NCI-H1105 (cell line): ENCODE measurements at regions not wholly inside any gene's neighbourhood (a gene's known extent, or its start where the extent isn't known, plus 50 kb on each side); places are given as distances from the start of the nearest gene placed in this dataset.
"Not testable (repeated sequence)": the region's sequence is repeated elsewhere in the genome, so short reads cannot be mapped to it uniquely, and the experiment has no call there.

Experiments
- DNase-seq: peaks from one replicate; lab custom pipeline; 2025; lab: John Stamatoyannopoulos, UW

DNA sequence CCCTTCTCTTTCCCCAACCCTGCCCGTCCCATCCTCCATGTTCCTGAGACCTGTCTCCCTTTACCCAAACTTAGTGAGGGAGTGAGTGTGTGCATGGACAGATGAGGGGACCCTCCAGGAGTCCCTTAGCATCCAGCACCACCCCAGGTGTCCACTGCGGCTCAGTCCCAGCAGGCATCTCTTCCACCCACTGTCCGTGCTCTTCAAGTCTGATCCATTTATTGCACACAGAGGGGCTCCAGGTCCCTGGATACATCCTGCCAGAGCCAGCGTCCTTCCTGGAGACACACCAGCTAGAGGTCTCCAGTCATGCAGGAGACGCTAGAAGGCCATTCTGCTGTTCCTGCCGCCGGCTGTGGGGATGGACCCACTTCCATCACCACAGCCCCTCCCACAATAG lies 239.2 kb downstream of the ADGRD1 start:
- DNase-seq, result no peak

DNA sequence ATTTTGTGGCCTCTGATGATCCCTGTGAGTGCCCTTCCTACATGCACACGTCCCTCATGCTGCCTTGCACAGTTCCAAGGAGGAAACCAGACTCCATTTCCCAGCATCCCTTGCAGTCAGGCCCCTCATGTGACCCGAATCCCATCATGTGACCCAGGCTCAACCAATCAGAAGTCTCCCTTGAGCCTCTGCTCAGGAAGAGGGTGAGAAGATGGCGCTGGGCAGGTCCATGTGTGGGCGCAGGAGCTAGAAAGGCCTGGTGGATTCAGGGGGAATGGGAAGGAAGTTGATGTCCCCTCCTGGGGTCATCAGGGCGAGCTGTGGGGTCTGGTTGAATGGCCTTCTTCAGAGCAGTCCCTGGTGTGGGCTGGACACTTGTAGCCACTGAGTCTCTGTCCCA lies 240.5 kb downstream of the ADGRD1 start:
- no peak for DNase-seq

DNA sequence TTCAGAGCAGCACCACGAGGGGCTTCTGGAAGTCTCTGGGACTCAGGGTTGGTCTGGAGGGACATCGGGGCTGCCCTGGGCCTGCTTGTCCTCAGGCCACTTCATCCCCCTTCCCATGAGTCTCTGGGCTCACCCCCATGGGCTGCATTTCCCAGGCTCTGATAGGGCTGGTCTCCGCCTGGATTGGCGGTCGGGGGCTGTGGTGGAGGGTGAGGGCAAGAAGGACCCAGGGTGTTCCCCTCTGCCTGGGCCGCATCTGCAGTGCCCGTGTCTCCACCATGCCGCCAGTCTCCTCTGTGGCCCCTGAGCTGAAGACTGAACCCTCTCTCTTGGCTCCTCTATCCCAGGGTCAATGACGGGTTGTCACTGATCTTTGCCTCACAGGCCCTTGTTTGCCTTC lies 242.1 kb downstream of the ADGRD1 start:
- no peak for DNase-seq

DNA sequence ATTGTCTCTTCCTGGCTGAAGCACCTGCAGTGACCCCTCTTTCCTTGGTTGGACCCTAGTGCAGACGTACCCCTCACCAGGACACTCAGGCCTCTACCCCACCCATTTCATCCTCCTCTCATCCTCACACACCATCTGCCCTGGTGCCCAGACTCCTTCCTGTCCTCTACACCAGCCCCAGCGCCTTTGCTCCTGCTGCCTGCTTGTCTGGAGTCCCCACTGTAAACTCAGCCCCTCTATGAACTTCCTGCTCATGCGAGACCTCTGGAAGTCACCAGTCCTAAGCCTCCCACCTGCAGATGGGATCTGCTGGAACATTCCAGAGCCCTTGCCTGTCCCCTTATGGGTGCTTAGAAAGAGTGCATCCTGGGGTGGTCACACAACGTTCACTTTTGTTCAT lies 242.5 kb downstream of the ADGRD1 start:
- DNase-seq, result no peak

DNA sequence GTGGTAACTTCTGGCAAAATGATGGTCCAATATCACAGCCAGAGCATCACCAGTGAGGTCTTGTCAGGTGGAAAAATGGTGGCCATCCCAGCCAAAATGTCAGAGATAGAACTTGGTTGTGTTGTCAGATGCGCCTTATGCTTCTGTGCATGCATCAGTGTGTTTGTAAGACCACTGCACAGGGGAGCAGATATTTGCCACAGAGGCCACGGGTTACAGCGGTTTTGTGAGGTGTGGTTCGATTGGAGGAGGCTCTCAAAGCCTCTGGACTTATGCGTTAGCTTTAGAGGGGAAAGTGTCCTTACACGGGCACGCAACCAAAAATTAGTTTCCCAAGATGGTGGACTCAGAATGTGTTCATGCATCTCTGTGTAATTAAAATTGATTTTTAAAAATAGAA lies 243.8 kb downstream of the ADGRD1 start:
- DNase-seq, result no peak

DNA sequence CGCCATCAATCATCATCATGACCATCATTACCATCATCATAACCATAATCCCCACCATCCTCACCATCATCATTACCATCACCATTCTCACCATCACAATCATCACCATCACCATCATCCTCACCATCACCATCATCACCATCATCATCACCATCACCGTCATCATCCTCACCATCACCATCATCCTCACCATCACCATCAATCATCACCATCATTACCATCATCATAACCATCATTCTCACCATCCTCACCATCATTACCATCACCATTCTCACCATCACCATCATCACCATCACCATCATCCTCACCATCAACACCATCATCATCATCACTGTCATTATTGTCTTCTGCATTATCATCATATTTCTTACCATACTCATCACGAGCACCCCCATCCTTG lies 245.5 kb downstream of the ADGRD1 start:
- DNase-seq, result no peak

DNA sequence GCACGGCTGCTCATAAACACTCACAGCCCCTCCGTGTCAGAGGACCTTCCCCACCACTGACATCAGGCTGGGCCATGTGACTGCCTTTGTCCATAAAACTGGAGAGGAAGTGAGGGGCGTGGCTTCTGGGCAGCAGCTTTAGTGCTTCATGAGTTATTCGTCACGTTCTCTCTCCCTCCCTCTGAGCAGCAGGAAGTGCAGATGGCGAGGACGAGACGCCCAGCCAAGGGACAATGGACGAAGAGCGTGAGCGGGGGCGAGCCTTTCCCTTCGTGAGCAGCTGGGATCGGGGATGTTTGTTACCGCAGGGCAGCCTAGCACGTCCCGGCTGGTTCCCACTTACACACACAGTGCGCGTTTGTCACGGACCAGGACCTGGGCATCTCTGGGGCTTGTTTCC lies 248.2 kb downstream of the ADGRD1 start:
- DNase-seq, result not testable (repeated sequence)

DNA sequence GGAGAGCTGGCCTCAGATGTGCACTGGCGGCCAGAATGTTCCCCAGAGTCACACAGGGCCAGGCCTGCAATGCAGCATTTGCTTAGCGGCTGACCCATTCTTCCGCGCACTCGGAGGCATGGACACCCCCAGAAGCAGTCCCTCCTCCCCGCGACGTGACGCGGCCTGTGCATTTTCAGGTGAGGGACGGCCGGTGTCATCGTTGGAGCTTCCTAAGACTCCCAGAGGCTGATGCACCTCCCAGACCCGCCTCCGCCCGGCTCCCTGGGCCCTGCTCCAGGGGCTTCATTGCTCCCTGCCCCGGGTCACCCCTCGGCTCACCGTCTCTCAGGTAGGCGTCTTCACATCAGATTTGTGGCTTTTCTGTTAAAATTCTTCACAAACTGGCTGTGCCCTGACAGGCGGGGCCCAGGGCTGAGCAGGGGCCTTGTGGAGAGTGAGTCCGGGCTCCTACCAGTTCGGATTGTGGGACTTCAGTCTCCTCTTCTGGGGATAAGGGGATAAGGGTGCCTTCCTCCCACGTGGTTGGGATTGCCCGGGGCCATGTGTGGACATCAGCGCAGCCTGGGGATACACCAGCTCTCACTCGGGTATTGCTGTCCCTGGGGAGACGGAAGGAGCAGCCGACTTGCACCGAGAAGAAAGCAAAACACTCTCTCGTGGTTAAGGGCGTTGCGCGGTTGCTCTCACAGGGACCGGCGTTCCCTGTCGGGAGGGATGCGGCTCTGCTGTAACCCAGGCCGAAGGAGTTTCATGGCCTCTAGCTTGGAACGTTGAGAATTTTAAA lies 249.1 kb downstream of the ADGRD1 start:
- no peak for DNase-seq

DNA sequence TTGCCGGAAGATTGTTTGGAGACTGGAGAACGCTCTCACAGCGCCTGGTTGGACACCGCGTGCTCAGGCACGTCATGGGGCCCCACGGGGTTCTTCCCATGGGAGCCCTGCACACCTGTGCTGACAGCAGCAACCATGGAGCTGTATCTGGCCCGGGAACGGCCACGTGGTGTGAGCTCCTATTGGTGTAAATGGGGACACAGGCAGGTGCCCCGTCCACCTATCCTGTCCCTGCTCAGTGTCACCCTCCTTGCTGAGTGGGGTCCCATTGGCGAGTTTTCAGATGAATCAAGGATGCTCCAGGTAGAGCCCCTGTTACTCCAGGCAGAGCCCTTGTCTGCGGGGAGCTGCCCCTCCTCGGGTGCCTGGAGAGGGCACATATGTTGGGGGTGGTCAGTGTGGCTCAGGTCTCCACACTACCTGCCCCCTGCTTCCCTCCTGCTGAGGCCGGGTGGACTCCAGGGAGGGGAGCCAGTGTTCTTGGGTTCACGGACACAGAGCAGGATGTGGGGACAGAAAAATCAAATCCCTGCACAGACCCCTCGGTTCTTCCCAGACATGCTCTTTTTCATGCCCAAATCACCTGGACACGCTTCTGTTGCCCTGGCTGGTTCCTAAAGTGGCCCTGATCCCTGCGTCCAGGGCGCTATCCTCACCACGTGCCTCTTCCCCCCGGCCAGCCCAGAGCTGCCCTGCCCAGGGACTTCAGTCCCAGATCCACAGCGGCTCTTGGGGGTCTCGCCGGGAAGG lies 250.1 kb downstream of the ADGRD1 start:
- no peak for DNase-seq

DNA sequence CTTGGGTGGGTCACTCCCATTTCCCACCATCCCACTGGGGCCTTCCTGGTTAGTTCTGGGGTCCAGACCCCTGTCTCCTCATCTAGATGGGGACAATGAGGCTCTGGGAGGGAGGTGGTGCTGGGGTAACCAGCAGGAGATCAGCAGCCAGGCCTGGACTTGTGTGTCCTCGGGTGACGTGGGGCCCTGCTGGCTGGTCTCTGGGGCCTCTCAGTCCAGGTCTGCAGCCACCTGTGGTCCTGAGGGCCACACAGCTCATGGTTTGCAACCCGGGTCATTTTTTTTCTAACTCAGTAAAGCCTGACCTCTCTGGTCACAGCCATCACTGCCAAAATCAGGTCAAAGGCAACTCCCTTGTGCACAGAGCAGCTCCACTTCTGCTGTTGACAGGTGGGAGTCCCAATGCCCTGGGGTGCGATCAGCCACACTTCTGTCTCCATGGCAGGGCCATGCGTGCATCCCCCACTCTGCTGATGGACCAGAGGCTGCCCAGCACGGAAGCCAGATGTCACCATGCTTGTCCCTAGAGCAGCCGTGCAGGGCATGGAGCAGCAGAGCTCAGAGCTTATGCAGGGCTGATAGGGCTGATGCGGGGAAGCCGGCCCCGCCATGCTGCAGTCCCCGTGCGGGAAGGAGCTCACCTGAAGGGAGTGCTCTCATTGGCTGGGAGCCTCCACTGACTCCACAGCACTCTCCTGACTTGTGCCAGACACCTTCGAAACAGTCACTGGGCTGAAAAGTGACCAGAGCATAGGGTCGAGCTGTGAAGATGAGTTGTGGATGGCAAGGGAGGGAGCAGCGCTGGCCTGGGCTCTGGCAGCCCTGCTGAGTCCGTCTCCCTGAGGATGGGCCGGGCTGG lies 250.9 kb downstream of the ADGRD1 start:
- DNase-seq, result no peak

DNA sequence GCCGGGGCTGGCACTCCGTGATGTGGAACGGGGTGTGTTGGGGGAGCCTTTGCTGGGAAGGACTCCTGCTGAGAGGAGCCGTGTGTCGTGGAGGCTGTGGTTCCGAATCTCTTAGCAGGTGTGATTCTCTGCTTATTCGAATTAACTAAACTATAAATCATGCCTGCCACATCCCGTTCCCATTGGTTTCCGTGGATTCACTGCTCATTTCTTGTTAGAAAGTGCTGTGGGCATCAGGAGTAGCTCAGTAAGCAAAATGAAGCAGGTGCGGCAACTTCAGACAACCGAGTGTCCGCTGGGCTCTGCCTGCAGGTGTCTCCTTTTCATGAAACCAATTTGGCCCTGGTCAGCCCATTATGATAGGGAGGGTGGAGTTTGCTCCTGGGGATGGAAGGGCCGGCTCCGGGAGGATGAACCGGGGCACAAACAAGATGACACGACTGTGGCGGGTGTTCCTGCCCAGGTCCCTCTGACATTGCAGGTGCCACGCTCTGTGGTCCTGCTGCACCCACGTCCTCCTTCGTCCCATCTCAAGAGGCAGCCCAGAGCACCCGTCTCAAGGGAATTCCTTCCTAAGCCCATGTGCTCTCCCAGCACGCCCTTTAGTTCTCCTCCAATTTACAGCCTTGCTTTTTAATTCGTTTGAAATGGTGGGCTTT lies 251.7 kb downstream of the ADGRD1 start:
- not testable (repeated sequence) for DNase-seq

DNA sequence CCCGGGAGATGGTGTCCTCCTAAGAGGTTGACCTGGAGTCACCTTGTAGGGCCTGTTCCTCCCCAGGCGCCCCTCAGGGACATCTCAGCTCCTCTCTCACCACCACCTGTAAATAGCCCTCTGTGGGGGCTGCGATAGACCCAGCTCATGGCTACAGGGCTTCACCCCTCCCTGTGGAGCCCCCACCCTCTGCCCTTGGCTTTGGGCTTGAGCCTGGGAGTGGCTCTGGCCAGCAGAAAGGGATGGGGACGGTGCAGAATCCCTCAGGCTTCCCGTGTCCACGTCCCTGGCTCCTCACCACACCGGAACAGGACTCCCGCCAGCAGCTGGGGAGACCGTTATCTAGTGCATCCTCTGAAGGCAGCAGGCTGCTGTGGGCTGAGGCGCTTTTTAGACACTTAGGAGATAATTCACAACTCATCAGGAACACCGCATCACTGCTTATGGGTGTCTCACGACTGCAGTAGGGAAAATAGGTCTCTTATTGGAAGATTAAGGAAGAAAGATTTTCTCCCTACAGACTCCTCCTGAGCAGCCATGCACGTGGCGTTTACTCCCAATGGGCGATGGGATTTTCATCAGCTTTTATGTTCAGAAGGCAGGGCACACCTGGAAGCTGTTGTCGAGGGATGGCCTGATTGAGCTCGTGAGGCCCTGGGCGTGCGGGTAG lies 253.1 kb downstream of the ADGRD1 start:
- not testable (repeated sequence) for DNase-seq

DNA sequence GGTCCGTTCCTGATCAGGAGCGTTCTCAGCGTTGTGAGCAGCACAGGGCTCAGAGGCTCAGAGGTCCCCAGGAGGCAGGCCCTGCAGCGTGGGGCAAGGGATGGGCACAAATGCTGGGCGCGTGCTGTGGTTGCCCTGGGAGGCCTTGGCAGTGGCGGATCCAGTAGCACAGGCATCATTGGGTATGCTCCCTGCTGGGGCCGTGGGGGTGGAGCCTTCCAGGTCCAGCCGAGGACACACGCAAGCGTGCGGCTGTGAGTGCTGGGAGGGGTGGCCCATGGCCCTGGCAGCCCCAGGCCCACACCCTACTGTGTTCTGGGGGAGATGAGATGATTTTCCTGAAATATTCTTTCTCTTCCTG lies 253.6 kb downstream of the ADGRD1 start:
- DNase-seq, result not testable (repeated sequence)

DNA sequence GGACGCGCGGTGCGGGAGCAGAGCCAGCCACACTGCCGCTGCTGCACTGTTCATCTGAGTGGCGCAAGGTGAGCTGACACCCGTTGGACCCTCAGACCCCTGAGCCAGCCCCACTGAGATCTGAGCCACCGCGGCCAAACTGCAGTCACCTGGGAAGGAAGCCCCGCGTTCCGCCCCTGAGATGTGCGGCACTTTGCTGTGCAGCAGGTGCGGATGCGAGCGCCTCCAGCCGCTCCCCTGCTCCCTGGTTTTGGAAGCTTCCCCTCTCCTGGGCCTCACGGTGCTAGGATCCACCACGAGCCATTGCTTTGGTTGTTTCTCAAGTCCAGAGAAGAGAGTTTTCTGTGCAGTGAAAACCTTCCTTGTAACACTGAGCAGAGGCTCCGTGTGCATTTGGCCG lies 254.1 kb downstream of the ADGRD1 start:
- not testable (repeated sequence) for DNase-seq

DNA sequence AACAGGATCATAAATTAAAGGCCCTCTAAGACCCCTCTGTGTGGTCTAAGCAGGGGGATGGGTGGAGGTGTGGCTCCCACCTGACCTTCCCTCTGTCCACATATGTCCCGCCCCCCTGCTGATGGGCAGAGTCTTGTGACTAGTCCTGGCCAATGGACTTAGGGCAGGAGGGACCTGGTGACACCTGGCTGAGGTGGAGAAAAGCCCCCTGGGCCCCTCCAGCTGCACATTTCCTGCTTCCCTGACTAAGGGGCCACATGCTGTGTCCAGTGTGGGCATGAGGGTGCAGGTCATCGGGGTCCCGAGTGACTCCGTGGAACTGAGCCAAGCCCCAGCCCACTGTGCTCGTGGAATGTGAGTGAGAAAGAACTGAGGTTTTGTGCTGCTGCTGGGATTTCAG lies 254.7 kb downstream of the ADGRD1 start:
- DNase-seq, result no peak

DNA sequence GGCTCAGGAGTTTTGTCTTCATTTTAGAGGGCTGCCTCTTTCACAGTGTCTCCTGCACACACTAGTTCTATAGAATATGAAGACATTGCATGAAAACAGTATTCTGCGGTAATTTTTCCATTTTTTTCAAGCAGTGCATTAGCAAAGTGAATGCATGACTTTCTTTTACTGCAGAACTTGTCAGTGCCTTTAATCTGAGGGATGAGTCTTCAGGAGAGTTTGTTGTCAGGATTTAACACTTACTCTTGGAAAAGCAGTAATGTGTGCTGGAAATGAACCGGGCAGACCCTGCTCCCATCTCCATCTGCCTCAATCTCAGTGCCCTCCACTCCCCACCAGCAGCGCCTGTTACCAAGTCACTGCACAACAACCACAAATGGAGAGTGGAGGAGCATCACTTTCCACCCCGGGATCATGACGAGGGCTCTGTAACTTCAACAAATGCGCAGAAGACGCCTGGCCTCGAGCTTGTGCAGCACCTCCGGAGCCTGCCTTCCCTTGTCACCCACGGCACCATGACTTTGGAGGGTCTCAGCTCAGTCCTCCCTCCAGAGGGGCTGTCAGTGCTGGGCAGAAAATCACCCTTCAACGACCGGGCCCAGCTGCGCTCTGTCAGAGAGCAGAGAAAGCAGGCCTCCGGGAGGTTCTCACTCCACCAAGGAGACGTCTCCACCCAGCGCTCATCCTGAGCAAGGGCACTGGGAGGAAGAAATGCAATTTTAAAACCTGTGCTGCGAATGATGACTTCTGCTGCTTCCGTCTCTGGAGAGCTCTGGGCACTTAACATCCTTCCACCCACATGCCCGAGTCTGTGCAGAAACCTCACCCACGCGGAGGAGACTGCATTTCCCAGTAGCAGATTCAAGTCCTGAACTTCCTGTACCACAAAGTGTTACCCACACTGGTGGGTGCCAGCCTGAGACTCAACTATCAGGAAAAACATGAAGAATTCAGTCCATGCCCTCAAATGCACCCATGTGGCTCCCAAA lies 255.7 kb downstream of the ADGRD1 start:
- no peak for DNase-seq

DNA sequence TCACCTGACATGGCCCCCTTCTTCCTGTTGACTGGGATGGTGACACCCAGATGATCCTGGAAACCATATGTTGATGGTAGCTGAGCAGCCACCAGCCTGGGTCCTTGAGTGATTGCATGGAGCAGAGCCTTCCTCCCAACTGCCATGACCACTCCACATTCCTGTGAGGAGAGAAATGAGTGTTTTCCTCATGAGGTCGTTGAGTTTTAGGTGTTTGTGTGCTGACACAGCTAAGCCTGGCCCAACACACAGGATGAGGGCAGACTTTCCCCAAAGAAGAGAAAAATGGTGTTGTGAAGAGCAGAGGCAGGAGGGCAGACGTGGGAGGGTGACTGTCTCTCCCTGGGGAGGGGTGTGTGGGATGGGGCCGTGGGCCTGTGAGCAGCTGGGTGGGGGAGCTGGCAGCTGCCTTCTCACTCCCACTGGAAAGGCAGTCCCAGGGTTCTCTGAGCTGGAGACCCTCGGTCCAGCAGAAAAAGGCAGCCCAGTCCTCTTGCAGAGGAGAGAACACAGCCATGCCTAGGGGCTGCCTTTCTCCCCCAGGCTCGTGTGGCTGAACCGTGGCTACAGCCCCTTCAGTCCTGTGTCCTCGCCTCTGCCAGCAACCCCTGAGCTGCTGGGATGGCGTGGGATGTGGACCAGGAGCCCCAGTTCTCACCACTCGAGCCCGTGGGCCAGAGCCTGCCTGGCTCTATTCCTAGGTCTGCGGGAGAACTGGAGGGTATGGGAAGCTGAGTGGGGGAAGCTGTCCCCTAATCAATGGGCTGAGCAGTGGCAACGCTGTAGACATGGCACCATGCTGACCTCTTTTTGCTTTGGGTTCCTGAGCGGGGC lies 257.0 kb downstream of the ADGRD1 start:
- DNase-seq, result no peak

DNA sequence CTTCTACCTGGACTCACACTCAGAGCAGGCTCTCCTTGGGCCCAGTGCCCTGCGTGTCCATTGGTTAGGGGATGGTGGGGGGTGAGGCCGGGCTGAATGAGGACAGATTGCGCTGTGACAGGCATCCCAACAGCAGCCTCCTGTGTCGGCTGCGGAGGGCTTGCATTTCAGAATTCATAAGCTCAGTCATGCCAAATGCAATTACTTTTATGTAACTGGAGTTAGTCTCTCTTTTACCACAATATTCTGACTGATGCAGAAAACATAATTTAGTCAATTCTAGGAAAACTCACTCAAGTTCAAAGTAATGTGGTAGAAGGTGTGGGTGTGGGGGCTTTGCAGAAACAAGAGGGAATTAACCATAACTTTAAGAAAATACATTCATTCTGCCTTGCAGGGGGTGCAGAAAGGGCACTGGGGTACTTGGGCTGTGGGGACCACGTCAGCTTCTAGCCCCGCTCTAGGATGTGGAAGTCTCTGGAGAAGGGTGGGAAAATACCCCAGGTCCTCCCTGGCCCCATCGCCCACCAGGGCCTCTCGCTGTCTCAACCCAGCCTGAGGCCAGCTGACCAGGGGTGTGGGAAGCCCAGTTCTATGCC lies 257.7 kb downstream of the ADGRD1 start:
- DNase-seq, result no peak

DNA sequence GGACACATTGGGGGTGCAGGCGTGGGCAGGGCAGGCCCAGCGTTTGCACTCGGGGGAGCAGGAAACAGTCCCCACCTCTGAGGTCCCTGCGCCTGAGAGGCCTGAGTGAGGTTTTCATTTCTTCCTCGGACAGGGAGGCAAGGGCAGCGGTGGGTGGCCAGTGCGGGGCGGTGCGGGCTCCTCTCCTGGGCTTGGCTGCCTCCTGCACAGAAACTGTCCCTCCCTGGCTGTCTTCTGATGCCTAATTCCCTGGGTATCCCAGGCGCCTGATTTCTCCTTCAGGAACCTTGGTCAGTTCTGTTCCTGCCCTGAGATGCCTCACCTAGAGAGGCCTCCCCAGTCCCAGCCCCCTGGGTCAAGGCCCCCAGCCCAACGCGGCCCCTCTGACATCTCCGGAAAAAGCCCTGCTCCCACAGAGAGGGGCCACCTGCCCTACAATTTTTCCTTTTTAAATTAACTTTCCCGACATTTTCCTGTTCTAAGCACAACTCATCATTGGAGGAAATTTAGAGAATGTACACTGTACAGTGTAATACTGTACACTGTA lies 260.3 kb downstream of the ADGRD1 start:
- DNase-seq, result no peak
